Fibroblast of lung (primary cell): ENCODE measurements at regions not wholly inside any gene's neighbourhood (a gene's known extent, or its start where the extent isn't known, plus 50 kb on each side); places are given as distances from the start of the nearest gene placed in this dataset.
A peak's percentile ranks its signal among the peaks of the same experiment; 100 is the strongest.

Source experiments
- DNase-seq, 2 donors: peaks; one replicate each; pipeline versions ENCODE4 v3.0.0 to v3.0.0-alpha.2; 2010; ENCODE audit warnings: low read depth in 2 of 2
- H2AFZ ChIP-seq: 2 replicates; pipeline ENCODE4 v1.5.1; 2012; ENCODE audit warnings: low read length, control low read depth, inconsistent platforms
- H3K27ac ChIP-seq: 2 replicates; pipeline ENCODE4 v1.5.1; 2011; ENCODE audit warnings: low read length, control low read depth; ENCODE audit not compliant: insufficient read depth
- H3K27me3 ChIP-seq: 2 replicates; pipeline ENCODE4 v1.5.1; 2011; ENCODE audit warnings: mild to moderate bottlenecking, low read length; ENCODE audit not compliant: control insufficient read depth, insufficient read depth
- H3K36me3 ChIP-seq: 2 replicates; pipeline ENCODE4 v1.5.1; 2011; ENCODE audit warnings: low read length; ENCODE audit not compliant: control insufficient read depth, insufficient read depth
- H3K4me1 ChIP-seq: 2 replicates; pipeline ENCODE4 v1.5.1; 2011; ENCODE audit warnings: low read length; ENCODE audit not compliant: control insufficient read depth, insufficient read depth; ENCODE audit errors: extremely low read depth
- H3K4me2 ChIP-seq: 2 replicates; pipeline ENCODE4 v1.5.1; 2011; ENCODE audit warnings: low read length, control low read depth; ENCODE audit not compliant: insufficient read depth; ENCODE audit errors: extremely low read depth
- H3K4me3 ChIP-seq, 4 experiments: fragments of 200-600 bp in 1 of 4; sonication (generic) in 1 of 4; replicated peaks in 1 of 4; 2 replicates each; pipeline ENCODE4 v1.5.1; 2011 to 2016; ENCODE audit warnings: low read length in 4 of 4, low read depth in 3 of 4, mild to moderate bottlenecking in 3 of 4, control low read depth in 2 of 4, inconsistent platforms in 1 of 4, mixed read lengths in 1 of 4; ENCODE audit not compliant: insufficient read depth in 1 of 4; ENCODE audit errors: control extremely low read depth in 1 of 4
- H3K79me2 ChIP-seq: 2 replicates; pipeline ENCODE4 v1.5.1; 2012; ENCODE audit warnings: mild to moderate bottlenecking, low read length, inconsistent platforms; ENCODE audit not compliant: control insufficient read depth, insufficient read depth
- H3K9ac ChIP-seq: 2 replicates; pipeline ENCODE4 v1.5.1; 2011; ENCODE audit warnings: mild to moderate bottlenecking, low read length, control low read depth; ENCODE audit not compliant: insufficient read depth
- H3K9me3 ChIP-seq: 2 replicates; pipeline ENCODE4 v1.5.1; 2012; ENCODE audit warnings: low read depth, low read length; ENCODE audit not compliant: control insufficient read depth, insufficient read depth
- H4K20me1 ChIP-seq: 2 replicates; pipeline ENCODE4 v1.5.1; 2011; ENCODE audit warnings: low read length; ENCODE audit not compliant: control insufficient read depth, insufficient read depth; ENCODE audit errors: extremely low read depth
- EZH2 ChIP-seq: IDR thresholded peaks from 2 replicates; pipeline ENCODE4 v1.5.1; 2012; ENCODE audit warnings: low read length, control low read depth, mild to moderate bottlenecking; ENCODE audit errors: missing control alignments
- TF ChIP-seq, protein P1 (sequence below), 2 donors: IDR thresholded peaks in 1 of 2; conservative IDR thresholded peaks in 1 of 2; 1 replicate in 1 of 2; 2 replicates in 1 of 2; pipeline ENCODE4 v1.5.1; 2011 to 2012; ENCODE audit warnings: low read length in 2 of 2, control low read depth in 1 of 2, inconsistent platforms in 1 of 2, low read depth in 1 of 2, mild to moderate bottlenecking in 1 of 2

DNA sequence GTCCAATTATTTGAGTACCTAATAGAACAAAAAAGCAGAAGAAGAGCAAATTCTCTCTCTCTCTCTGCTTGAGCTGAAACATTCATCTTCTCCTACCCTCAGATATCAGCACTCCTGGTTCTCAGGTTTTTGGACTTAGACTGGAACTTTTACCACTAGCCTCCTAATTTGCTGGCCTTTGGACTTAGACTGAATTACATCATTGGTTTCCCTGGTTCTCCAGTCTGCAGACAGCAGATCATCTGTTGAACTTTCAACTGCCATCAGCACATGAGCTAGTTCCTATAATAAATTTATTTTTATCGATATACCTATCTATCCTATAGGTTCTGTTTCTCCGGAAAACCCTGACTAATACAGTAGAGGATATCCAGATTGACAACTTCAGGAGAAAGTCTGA lies 208.9 kb upstream of the GAS1 start:
- no peak overlapping the region for H3K4me3 ChIP-seq
- H3K9me3 ChIP-seq: no peaks in the 10 kb centered on the region
- no peaks in the 10 kb centered on the region for H3K36me3 ChIP-seq
- H3K9ac ChIP-seq: no peak overlapping the region
- no peak for TF ChIP-seq EZH2
- TF ChIP-seq, protein P1, sequence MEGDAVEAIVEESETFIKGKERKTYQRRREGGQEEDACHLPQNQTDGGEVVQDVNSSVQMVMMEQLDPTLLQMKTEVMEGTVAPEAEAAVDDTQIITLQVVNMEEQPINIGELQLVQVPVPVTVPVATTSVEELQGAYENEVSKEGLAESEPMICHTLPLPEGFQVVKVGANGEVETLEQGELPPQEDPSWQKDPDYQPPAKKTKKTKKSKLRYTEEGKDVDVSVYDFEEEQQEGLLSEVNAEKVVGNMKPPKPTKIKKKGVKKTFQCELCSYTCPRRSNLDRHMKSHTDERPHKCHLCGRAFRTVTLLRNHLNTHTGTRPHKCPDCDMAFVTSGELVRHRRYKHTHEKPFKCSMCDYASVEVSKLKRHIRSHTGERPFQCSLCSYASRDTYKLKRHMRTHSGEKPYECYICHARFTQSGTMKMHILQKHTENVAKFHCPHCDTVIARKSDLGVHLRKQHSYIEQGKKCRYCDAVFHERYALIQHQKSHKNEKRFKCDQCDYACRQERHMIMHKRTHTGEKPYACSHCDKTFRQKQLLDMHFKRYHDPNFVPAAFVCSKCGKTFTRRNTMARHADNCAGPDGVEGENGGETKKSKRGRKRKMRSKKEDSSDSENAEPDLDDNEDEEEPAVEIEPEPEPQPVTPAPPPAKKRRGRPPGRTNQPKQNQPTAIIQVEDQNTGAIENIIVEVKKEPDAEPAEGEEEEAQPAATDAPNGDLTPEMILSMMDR (conservative IDR thresholded peaks at IDR 0.05 in 1 of 2, IDR thresholded peaks at IDR 0.05 in 1 of 2; ENCODE audit: low read depth in 1 of 2, low read length in 2 of 2): no peak
- no peaks in the 10 kb centered on the region for H3K27me3 ChIP-seq
- no peak for DNase-seq
- H2AFZ ChIP-seq: no peak overlapping the region
- no peak overlapping the region for H3K27ac ChIP-seq
- H4K20me1 ChIP-seq: no peaks in the 10 kb centered on the region
- H3K79me2 ChIP-seq: no peaks in the 10 kb centered on the region
- no peak overlapping the region for H3K4me2 ChIP-seq
- H3K4me1 ChIP-seq: no peaks in the 10 kb centered on the region

- DNase-seq: peak in 1 of 2 donors; percentile 47
- H4K20me1 ChIP-seq: no peaks in the 10 kb centered on the region
- no peaks in the 10 kb centered on the region for H3K27me3 ChIP-seq
- H3K4me3 ChIP-seq: no peak overlapping the region
- H3K79me2 ChIP-seq: no peaks in the 10 kb centered on the region
- no peak overlapping the region for H3K9ac ChIP-seq
- H3K4me1 ChIP-seq: no peaks in the 10 kb centered on the region
- no peak overlapping the region for H2AFZ ChIP-seq
- no peak for TF ChIP-seq EZH2
- TF ChIP-seq, protein P1 (conservative IDR thresholded peaks at IDR 0.05 in 1 of 2, IDR thresholded peaks at IDR 0.05 in 1 of 2; ENCODE audit: low read depth in 1 of 2, low read length in 2 of 2): no peak
- H3K36me3 ChIP-seq: no peaks in the 10 kb centered on the region
- H3K27ac ChIP-seq: no peak overlapping the region
- H3K4me2 ChIP-seq: no peak overlapping the region
- H3K9me3 ChIP-seq: no peaks in the 10 kb centered on the region
These were observed 210.2 kb upstream of the GAS1 start for GRCh38 chr9:87157366-87158031.

- Histone ChIP-seq H3K36me3 (no peaks in the 10 kb centered on the region), H3K4me2 (no peak overlapping the region), H3K4me3 (no peak overlapping the region), H3K4me1 (no peaks in the 10 kb centered on the region), H3K9ac (no peak overlapping the region), H3K27ac (no peak overlapping the region), H3K27me3 (no peaks in the 10 kb centered on the region), H2AFZ (no peak overlapping the region), H4K20me1 (no peaks in the 10 kb centered on the region), H3K9me3 (no peaks in the 10 kb centered on the region), H3K79me2 (no peaks in the 10 kb centered on the region)
- no peak for TF ChIP-seq EZH2
- TF ChIP-seq, protein P1 (conservative IDR thresholded peaks at IDR 0.05 in 1 of 2, IDR thresholded peaks at IDR 0.05 in 1 of 2; ENCODE audit: low read depth in 1 of 2, low read length in 2 of 2): no peak
- DNase-seq: no peak
These were observed 211.5 kb upstream of the GAS1 start for GRCh38 chr9:87158765-87159164.
